PC-3 (cell line): ENCODE measurements at regions not wholly inside any gene's neighbourhood (a gene's known extent, or its start where the extent isn't known, plus 50 kb on each side); places are given as distances from the start of the nearest gene placed in this dataset.

Source experiments
- ATAC-seq: fragments of 200-7000 bp; cut with Tn5 transposase; 2 replicates; pipeline ENCODE4 v1.9.1; 2020; ENCODE audit warnings: mild to moderate bottlenecking, moderate library complexity
- BruUV-seq: library from RNA; stranded (reverse); fragments of 400-500 nt; replicated peaks from 2 replicates; lab custom pipeline; 2021; lab: Mats Ljungman, UMichigan
- CTCF ChIA-PET: fragments of 300-600 bp; sonication (Branson Sonifier 250); formaldehyde crosslinking; loops from one replicate; lab custom pipeline; 2022; ENCODE audit warnings: antibody characterized with exemption; lab: Charles Lee
- POLR2A ChIA-PET: fragments of 300-600 bp; sonication (Branson Sonifier 250); formaldehyde crosslinking; loops from one replicate; lab custom pipeline; 2022; ENCODE audit warnings: antibody characterized with exemption; ENCODE audit not compliant: unreplicated experiment; lab: Charles Lee
- DNase-seq: peaks from one replicate; pipeline ENCODE4 v3.0.0-alpha.2; 2015
- H2AFZ ChIP-seq: fragments of 300-600 bp; sonication (generic); 2 replicates; pipeline ENCODE4 v1.6.0; 2016; ENCODE audit warnings: antibody characterized with exemption, low read length
- H3F3A ChIP-seq: fragments of 300-600 bp; sonication (generic); one replicate; pipeline ENCODE4 v1.6.0; 2017; ENCODE audit warnings: antibody characterized with exemption, low read length, control low read depth, mild to moderate bottlenecking; ENCODE audit not compliant: unreplicated experiment
- H3K27ac ChIP-seq: fragments of 300-600 bp; sonication (generic); 2 replicates; pipeline ENCODE4 v1.5.1; 2016; ENCODE audit warnings: mild to moderate bottlenecking, low read length
- H3K27me3 ChIP-seq: fragments of 300-600 bp; sonication (generic); 2 replicates; pipeline ENCODE4 v1.6.1; 2016; ENCODE audit warnings: low read length, mixed read lengths
- H3K36me3 ChIP-seq: fragments of 300-600 bp; sonication (generic); 2 replicates; pipeline ENCODE4 v1.6.1; 2016; ENCODE audit warnings: low read depth, mixed run types, low read length, mixed read lengths
- H3K4me1 ChIP-seq: fragments of 300-600 bp; sonication (generic); 2 replicates; pipeline ENCODE4 v1.5.1; 2016; ENCODE audit warnings: low read length; ENCODE audit not compliant: insufficient read depth
- H3K4me2 ChIP-seq: fragments of 300-600 bp; sonication (generic); 2 replicates; pipeline ENCODE4 v1.6.0; 2016; ENCODE audit warnings: low read length
- H3K4me3 ChIP-seq: fragments of 300-600 bp; sonication (generic); 2 replicates; pipeline ENCODE4 v1.5.1; 2016; ENCODE audit warnings: mild to moderate bottlenecking, low read length, mixed read lengths
- H3K79me2 ChIP-seq: fragments of 300-600 bp; sonication (generic); 2 replicates; pipeline ENCODE4 v1.6.1; 2017; ENCODE audit warnings: low read length, mixed read lengths
- H3K9ac ChIP-seq: fragments of 300-600 bp; sonication (generic); 2 replicates; pipeline ENCODE4 v1.6.0; 2016; ENCODE audit warnings: mild to moderate bottlenecking, low read length
- H3K9me2 ChIP-seq: fragments of 300-600 bp; sonication (generic); replicated peaks from 2 replicates; pipeline ENCODE4 v1.6.1; 2016; ENCODE audit warnings: mixed run types, low read length, mixed read lengths
- H3K9me3 ChIP-seq: fragments of 300-600 bp; sonication (generic); 2 replicates; pipeline ENCODE4 v1.6.1; 2016; ENCODE audit warnings: low read length, mixed read lengths
- H4K20me1 ChIP-seq: fragments of 300-600 bp; sonication (generic); 2 replicates; pipeline ENCODE4 v1.6.1; 2016; ENCODE audit warnings: low read length, mixed read lengths
- EZH2 ChIP-seq: fragments of 300-600 bp; sonication (generic); IDR thresholded peaks from one replicate; pipeline ENCODE4 v1.6.1; 2017; ENCODE audit warnings: antibody characterized with exemption, mild to moderate bottlenecking, low read length; ENCODE audit not compliant: unreplicated experiment
- EZH2phosphoT487 ChIP-seq: fragments of 300-600 bp; sonication (generic); IDR thresholded peaks from 2 replicates; pipeline ENCODE4 v1.6.1; 2018; ENCODE audit warnings: mild to moderate bottlenecking, antibody characterized with exemption, low read length, borderline replicate concordance
- intact Hi-C: fragments of 100-400 bp; cut with micrococcal nuclease; formaldehyde crosslinking; loops from 2 replicates; pipeline ENCODE4 v1.9.0; 2023
- TF ChIP-seq, protein P1 (sequence below): fragments of 300-600 bp; sonication (generic); conservative IDR thresholded peaks from 2 replicates; pipeline ENCODE4 v1.5.1; 2017; ENCODE audit warnings: antibody characterized with exemption, low read depth, mild to moderate bottlenecking, low read length

DNA sequence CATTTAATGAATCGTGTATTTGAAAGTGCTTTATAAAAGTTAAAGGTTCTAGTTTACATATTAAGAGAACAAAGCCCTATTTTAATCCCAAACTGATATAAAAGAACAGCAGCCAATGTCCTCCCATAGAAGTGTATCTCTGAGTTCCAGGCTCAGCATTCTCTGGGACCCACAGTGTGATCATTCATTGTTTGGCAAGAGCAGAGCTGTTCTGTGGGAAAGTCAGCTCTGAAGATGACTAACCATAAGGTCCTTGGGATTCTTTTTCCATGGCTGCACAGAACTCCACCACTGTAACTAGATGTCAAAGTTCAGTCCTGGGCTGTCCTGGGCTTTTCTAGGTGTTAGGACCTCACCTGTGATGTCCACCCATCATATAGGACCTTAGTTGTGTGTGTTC, 157.0 kb upstream of the TLL1 start:
- H4K20me1 ChIP-seq = no peaks in the 10 kb centered on the region
- H3K9me3 ChIP-seq = no peaks in the 10 kb centered on the region
- H3K4me2 ChIP-seq = no peak overlapping the region
- H3K9ac ChIP-seq = no peak overlapping the region
- ChIA-PET POLR2A (no interaction called here), CTCF (no interaction called here)
- intact Hi-C loops = no loop called here
- TF ChIP-seq, protein P1, sequence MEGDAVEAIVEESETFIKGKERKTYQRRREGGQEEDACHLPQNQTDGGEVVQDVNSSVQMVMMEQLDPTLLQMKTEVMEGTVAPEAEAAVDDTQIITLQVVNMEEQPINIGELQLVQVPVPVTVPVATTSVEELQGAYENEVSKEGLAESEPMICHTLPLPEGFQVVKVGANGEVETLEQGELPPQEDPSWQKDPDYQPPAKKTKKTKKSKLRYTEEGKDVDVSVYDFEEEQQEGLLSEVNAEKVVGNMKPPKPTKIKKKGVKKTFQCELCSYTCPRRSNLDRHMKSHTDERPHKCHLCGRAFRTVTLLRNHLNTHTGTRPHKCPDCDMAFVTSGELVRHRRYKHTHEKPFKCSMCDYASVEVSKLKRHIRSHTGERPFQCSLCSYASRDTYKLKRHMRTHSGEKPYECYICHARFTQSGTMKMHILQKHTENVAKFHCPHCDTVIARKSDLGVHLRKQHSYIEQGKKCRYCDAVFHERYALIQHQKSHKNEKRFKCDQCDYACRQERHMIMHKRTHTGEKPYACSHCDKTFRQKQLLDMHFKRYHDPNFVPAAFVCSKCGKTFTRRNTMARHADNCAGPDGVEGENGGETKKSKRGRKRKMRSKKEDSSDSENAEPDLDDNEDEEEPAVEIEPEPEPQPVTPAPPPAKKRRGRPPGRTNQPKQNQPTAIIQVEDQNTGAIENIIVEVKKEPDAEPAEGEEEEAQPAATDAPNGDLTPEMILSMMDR = no peak
- no peak for TF ChIP-seq EZH2
- no peak for TF ChIP-seq EZH2phosphoT487
- H3K4me1 ChIP-seq = no peaks in the 10 kb centered on the region
- H3K79me2 ChIP-seq = no peaks in the 10 kb centered on the region
- H3K27me3 ChIP-seq = no peaks in the 10 kb centered on the region
- H3K27ac ChIP-seq = no peak overlapping the region
- no peak overlapping the region for H3K4me3 ChIP-seq
- H3F3A ChIP-seq = no peaks in the 10 kb centered on the region
- no peaks in the 10 kb centered on the region for H3K36me3 ChIP-seq
- DNase-seq = no peak
- BruUV-seq = no TSS peak
- no peaks in the 10 kb centered on the region for H3K9me2 ChIP-seq
- no peak overlapping the region for H2AFZ ChIP-seq
- ATAC-seq = no peak

GRCh38 chr4:165716472-165716871, 156.6 kb upstream of the TLL1 start:
- intact Hi-C loops = no loop called here
- Histone ChIP-seq H3K4me2 (no peak overlapping the region), H3K9me3 (no peaks in the 10 kb centered on the region), H3K9me2 (no peaks in the 10 kb centered on the region), H3K27ac (no peak overlapping the region), H3K36me3 (no peaks in the 10 kb centered on the region), H3K79me2 (no peaks in the 10 kb centered on the region), H3K9ac (no peak overlapping the region), H4K20me1 (no peaks in the 10 kb centered on the region), H3F3A (no peaks in the 10 kb centered on the region), H3K4me1 (no peaks in the 10 kb centered on the region), H3K4me3 (no peak overlapping the region), H3K27me3 (no peaks in the 10 kb centered on the region), H2AFZ (no peak overlapping the region)
- CTCF ChIA-PET = no interaction called here
- no peak for TF ChIP-seq EZH2
- no peak for TF ChIP-seq EZH2phosphoT487
- TF ChIP-seq, protein P1 = no peak
- ATAC-seq (no peak; the same call in 1 of the 2 replicates), DNase-seq (no peak)
- BruUV-seq = no TSS peak
- POLR2A ChIA-PET = no interaction called here

DNA sequence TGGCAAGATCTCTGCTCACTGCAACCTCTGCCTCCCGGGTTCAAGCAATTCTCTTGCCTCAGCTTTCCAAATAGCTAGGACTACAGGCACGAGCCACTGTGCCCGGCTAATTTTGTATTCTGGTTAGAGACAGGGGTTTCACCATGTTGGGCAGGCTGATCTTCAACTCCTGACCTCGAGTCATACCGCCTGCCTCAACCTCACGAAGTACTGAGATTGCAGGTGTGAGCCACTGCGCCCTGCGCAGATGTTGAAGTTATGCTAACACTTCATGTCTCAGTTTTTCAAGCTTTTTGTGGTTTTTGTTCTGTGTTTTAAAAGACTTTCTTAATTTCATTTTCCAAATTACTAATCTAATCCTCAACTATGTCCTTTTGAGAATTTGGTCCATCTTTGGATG, 154.4 kb upstream of the TLL1 start:
- ChIA-PET POLR2A (no interaction called here), CTCF (no interaction called here)
- DNase-seq (no peak), ATAC-seq (no peak)
- Histone ChIP-seq H3K79me2 (no peaks in the 10 kb centered on the region), H3K9me3 (no peaks in the 10 kb centered on the region), H4K20me1 (no peaks in the 10 kb centered on the region), H2AFZ (no peak overlapping the region), H3F3A (no peaks in the 10 kb centered on the region), H3K4me1 (peaks cover 12% of the 10 kb centered on the region), H3K9me2 (no peaks in the 10 kb centered on the region), H3K27me3 (no peaks in the 10 kb centered on the region), H3K9ac (no peak overlapping the region), H3K27ac (no peak overlapping the region), H3K36me3 (no peaks in the 10 kb centered on the region), H3K4me3 (no peak overlapping the region), H3K4me2 (no peak overlapping the region)
- TF ChIP-seq EZH2 = no peak
- TF ChIP-seq, protein P1 = no peak
- TF ChIP-seq EZH2phosphoT487 = no peak
- intact Hi-C loops = no loop called here
- no TSS peak for BruUV-seq
